Vagina (tissue), 2 donors: ENCODE measurements at regions not wholly inside any gene's neighbourhood (a gene's known extent, or its start where the extent isn't known, plus 50 kb on each side); places are given as distances from the start of the nearest gene placed in this dataset.

Source experiments
- POLR2A ChIP-seq, 2 donors: fragments of 450-650 bp; IDR thresholded peaks; one replicate each; pipeline ENCODE4 v1.6.1; 2017; ENCODE audit warnings: antibody characterized with exemption in 2 of 2, mild to moderate bottlenecking in 2 of 2, moderate library complexity in 2 of 2
- POLR2AphosphoS5 ChIP-seq, 2 donors: sonication (generic); formaldehyde crosslinking; IDR thresholded peaks; one replicate each; pipeline ENCODE4 v1.9.0; 2017; ENCODE audit warnings: antibody characterized with exemption in 2 of 2, mild to moderate bottlenecking in 2 of 2, low read depth in 1 of 2; ENCODE audit not compliant: insufficient read depth in 1 of 2
- TF ChIP-seq, protein P1 (sequence below), 3 experiments: fragments of 450-650 bp in 2 of 3; fragments of 200-600 bp in 1 of 3; sonication (generic) in 1 of 3; IDR thresholded peaks; one replicate each; pipeline ENCODE4 v1.5.1; 2017 to 2019; ENCODE audit warnings: antibody characterized with exemption in 3 of 3, mild to moderate bottlenecking in 2 of 3, moderate library complexity in 2 of 3

DNA sequence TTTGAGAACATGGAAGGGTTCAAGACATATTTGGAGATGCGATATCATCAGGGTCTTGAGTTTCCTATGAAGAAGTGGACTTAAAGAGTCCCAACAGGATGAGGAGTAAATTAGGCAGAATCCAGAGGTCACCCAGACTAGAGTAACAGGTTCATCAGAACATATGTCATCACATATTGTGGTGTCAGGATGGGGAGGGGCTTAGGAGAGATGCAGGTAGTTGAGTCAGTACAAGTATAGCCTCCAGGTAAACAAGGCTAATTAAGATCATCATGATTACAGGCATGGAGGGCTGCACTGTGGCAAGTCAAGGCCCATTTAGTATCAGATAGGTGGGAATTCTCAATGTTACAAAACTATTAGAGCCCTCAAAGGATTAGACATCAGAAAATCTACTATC, 90.1 kb upstream of the PAK5 start:
- TF ChIP-seq POLR2AphosphoS5 (IDR thresholded peaks at IDR 0.05; ENCODE audit: insufficient read depth in 1 of 2, low read depth in 1 of 2) (no peak), POLR2A (IDR thresholded peaks at IDR 0.05) (no peak)
- TF ChIP-seq, protein P1, sequence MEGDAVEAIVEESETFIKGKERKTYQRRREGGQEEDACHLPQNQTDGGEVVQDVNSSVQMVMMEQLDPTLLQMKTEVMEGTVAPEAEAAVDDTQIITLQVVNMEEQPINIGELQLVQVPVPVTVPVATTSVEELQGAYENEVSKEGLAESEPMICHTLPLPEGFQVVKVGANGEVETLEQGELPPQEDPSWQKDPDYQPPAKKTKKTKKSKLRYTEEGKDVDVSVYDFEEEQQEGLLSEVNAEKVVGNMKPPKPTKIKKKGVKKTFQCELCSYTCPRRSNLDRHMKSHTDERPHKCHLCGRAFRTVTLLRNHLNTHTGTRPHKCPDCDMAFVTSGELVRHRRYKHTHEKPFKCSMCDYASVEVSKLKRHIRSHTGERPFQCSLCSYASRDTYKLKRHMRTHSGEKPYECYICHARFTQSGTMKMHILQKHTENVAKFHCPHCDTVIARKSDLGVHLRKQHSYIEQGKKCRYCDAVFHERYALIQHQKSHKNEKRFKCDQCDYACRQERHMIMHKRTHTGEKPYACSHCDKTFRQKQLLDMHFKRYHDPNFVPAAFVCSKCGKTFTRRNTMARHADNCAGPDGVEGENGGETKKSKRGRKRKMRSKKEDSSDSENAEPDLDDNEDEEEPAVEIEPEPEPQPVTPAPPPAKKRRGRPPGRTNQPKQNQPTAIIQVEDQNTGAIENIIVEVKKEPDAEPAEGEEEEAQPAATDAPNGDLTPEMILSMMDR (IDR thresholded peaks at IDR 0.05): no peak
